ENCODE measurements at regions not wholly inside any gene's neighbourhood (a gene's known extent, or its start where the extent isn't known, plus 50 kb on each side); places are given as distances from the start of the nearest gene placed in this dataset.

DNA sequence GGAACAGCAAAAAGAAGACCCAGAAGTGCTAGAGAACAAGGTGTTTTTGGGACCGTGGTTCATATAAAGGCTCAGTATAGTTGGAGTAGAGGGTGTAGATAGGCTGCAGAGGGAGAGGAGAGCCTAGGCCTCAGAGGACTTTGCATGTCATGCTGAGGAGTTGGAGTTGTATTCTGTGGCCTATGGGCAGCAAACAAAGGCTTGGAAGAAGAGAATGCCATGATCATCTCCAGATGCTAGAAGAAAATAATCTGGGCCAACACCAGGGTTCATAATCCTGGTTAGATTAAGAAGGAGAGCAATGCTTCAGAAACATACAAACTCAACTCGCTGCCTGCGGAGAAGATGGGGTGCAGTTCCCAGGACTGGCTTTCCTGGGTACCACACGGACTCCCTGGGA is 262.8 kb upstream of the USP24 start:
- Mint-ChIP-seq H3K27ac (ENCODE audit: unreplicated experiment) (no peak overlapping the region), H3K9me3 (ENCODE audit: low read depth) (peaks cover 7% of the 10 kb centered on the region), H3K36me3 (ENCODE audit: low read depth) (no peaks in the 10 kb centered on the region), H3K4me3 (ENCODE audit: unreplicated experiment) (no peak overlapping the region), H3K4me1 (ENCODE audit: low read depth) (peaks cover 7% of the 10 kb centered on the region), H3K27me3 (ENCODE audit: low read depth) (no peaks in the 10 kb centered on the region)
- DNase-seq (ENCODE audit: low spot score) = no peak
- TF ChIP-seq, protein P1, sequence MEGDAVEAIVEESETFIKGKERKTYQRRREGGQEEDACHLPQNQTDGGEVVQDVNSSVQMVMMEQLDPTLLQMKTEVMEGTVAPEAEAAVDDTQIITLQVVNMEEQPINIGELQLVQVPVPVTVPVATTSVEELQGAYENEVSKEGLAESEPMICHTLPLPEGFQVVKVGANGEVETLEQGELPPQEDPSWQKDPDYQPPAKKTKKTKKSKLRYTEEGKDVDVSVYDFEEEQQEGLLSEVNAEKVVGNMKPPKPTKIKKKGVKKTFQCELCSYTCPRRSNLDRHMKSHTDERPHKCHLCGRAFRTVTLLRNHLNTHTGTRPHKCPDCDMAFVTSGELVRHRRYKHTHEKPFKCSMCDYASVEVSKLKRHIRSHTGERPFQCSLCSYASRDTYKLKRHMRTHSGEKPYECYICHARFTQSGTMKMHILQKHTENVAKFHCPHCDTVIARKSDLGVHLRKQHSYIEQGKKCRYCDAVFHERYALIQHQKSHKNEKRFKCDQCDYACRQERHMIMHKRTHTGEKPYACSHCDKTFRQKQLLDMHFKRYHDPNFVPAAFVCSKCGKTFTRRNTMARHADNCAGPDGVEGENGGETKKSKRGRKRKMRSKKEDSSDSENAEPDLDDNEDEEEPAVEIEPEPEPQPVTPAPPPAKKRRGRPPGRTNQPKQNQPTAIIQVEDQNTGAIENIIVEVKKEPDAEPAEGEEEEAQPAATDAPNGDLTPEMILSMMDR (IDR thresholded peaks at IDR 0.05) = no peak

DNA sequence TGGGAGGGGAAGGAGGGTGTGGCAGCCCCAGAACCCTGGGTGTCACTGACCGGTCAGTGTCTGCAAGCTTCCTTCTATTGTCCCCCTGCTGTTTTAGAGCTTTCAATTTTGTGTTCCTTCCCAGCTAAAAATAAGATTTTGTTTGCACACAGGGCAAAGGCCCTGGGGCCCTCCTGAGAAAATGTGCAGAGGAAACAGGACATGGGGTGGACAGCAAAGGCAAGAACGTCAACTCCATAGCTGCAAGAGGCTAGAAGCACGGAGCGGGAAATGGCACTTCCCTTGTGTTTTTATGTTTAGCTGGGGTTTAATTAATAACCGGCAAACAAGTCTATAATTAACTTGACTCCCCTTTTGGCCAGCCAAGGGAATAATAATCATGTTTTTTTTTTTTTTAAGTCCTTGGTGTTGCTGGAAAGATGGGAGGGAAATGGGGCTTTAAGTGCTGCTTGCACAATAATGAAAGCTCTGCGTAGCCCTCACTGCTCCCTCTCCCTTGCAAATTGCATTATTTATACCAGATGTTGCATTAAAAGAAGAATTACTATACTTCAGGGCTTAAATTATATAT is 261.4 kb upstream of the USP24 start:
- Mint-ChIP-seq H3K4me3 (ENCODE audit: unreplicated experiment) (no peak overlapping the region), H3K9me3 (ENCODE audit: low read depth) (peaks cover 7% of the 10 kb centered on the region), H3K27ac (ENCODE audit: unreplicated experiment) (no peak overlapping the region), H3K4me1 (ENCODE audit: low read depth) (peaks cover 9% of the 10 kb centered on the region), H3K27me3 (ENCODE audit: low read depth) (no peaks in the 10 kb centered on the region), H3K36me3 (ENCODE audit: low read depth) (no peaks in the 10 kb centered on the region)
- no peak for DNase-seq (ENCODE audit: low spot score)
- TF ChIP-seq, protein P1 (IDR thresholded peaks at IDR 0.05) = no peak

DNA sequence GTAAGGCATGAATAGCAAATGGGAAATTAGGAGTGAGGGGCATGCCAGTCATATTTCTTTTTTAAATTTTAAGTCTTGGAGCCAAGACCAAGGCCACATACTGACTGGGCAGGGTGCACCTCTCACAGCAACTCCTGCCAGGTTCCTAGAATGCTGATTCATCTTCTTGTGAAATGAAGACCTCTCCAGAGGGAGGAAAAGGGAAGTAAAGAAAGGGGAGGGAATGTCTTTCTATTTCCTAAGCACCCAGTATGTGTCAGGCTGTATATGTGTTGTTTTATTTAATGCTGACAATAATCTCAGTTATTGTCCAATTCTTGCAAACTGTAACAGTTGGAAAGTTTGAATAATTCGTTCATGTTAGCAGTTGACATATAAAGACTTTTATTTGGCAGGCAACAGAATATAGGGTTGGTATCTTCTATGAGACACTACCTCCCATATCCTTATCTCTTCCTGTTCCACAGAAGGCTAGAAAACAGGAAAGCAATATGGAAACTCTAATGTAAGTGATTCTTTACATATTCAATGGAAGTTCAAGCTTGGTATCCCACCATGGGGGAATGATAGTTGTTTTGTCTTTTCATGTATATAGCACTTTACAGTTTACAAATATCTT is 259.1 kb upstream of the USP24 start:
- no peaks in the 10 kb centered on the region for H3K27me3 Mint-ChIP-seq (ENCODE audit: low read depth)
- H3K9me3 Mint-ChIP-seq (ENCODE audit: low read depth) = peaks cover 5% of the 10 kb centered on the region
- TF ChIP-seq, protein P1 (IDR thresholded peaks at IDR 0.05) = no peak
- no peak overlapping the region for H3K27ac Mint-ChIP-seq (ENCODE audit: unreplicated experiment)
- no peaks in the 10 kb centered on the region for H3K36me3 Mint-ChIP-seq (ENCODE audit: low read depth)
- H3K4me1 Mint-ChIP-seq (ENCODE audit: low read depth) = peaks cover 9% of the 10 kb centered on the region
- H3K4me3 Mint-ChIP-seq (ENCODE audit: unreplicated experiment) = no peak overlapping the region
- DNase-seq (ENCODE audit: low spot score) = no peak

DNA sequence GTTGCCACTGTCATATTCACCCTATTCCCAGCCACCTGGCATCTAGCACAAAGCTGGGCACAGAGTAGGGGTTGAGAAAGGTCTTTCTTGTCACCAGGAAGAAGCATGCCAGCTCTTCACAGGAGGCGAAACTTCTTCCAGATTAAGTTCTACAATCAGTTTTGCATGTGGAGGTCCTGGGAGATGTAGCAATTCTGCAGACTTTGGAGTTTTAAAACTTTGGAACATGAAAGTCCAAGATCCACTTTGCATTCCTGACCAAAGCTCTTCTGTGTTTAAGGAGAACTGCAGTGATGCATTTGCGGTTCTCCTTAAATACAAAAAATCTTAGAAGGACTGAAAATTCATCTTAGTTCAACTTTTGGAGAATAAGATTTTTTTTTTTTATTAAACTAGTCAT is 258.5 kb upstream of the USP24 start:
- Mint-ChIP-seq H3K4me3 (ENCODE audit: unreplicated experiment) (no peak overlapping the region), H3K9me3 (ENCODE audit: low read depth) (no peaks in the 10 kb centered on the region), H3K4me1 (ENCODE audit: low read depth) (peaks cover 9% of the 10 kb centered on the region), H3K36me3 (ENCODE audit: low read depth) (no peaks in the 10 kb centered on the region), H3K27me3 (ENCODE audit: low read depth) (peaks cover 2% of the 10 kb centered on the region), H3K27ac (ENCODE audit: unreplicated experiment) (no peak overlapping the region)
- no peak for DNase-seq (ENCODE audit: low spot score)
- TF ChIP-seq, protein P1 (IDR thresholded peaks at IDR 0.05) = no peak

DNA sequence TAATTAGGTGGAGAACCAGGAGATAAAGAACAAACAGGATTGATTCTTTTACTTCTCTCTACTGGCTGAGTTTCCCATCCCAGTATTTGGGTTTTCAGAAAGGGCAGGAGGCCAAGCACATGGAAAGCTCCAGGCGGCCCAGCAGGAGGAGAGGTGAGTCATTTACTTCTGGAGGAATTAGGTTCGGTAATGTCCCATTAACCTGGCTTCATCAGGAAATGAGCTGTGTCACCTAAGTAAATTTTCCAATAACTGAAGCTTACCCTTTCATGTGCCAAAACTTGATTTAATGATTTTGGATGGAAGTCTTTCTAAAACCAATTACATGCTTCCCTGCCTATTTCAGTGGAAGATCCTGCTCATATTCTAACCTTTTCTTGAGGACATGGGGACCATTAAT is 257.6 kb upstream of the USP24 start:
- Mint-ChIP-seq H3K9me3 (ENCODE audit: low read depth) (no peaks in the 10 kb centered on the region), H3K4me1 (ENCODE audit: low read depth) (peaks cover 9% of the 10 kb centered on the region), H3K27ac (ENCODE audit: unreplicated experiment) (no peak overlapping the region), H3K4me3 (ENCODE audit: unreplicated experiment) (no peak overlapping the region), H3K36me3 (ENCODE audit: low read depth) (no peaks in the 10 kb centered on the region), H3K27me3 (ENCODE audit: low read depth) (peaks cover 2% of the 10 kb centered on the region)
- TF ChIP-seq, protein P1 (IDR thresholded peaks at IDR 0.05) = no peak
- DNase-seq (ENCODE audit: low spot score) = no peak

All from chondrocyte (in vitro differentiated cells).